ENCODE measurements at regions not wholly inside any gene's neighbourhood (a gene's known extent, or its start where the extent isn't known, plus 50 kb on each side); places are given as distances from the start of the nearest gene placed in this dataset.
"Not testable (repeated sequence)": the region's sequence is repeated elsewhere in the genome, so short reads cannot be mapped to it uniquely, and the experiment has no call there.

GRCh38 chr1:74857676-74858075, 124.7 kb downstream of the TYW3 start:
- DNase-seq (no peak), ATAC-seq (no peak)
- H3K4me1 ChIP-seq, result no peaks in the 10 kb centered on the region
- WGBS, 4 donors, result 82 to 88% (median 84%) methylated on average over 6 of the region's 6 CpGs
- no peak overlapping the region for H3K27ac ChIP-seq
- H3K4me3 ChIP-seq, result no peak overlapping the region
- no peak for TF ChIP-seq CTCF (IDR thresholded peaks at IDR 0.05)
- TF ChIP-seq POLR2A (IDR thresholded peaks at IDR 0.05), result no peak
- intact Hi-C loops (cut with DNase I), result loop anchor here in 1 of 10 donors (10.0 kb wide), 1 partner anchor 57 kb away; no protein-coding TSS in a partner anchor
- no peaks in the 10 kb centered on the region for H3K36me3 ChIP-seq
- H3K27me3 ChIP-seq, result no peaks in the 10 kb centered on the region
- H3K9me3 ChIP-seq, result peaks cover 0 to 7% (median 0%) of the 10 kb centered on the region in 12 donors

- no peaks in the 10 kb centered on the region for H3K4me1 ChIP-seq
- ATAC-seq (no peak), DNase-seq (no peak)
- no peaks in the 10 kb centered on the region for H3K36me3 ChIP-seq
- TF ChIP-seq CTCF (IDR thresholded peaks at IDR 0.05), result no peak
- no peaks in the 10 kb centered on the region for H3K27me3 ChIP-seq
- H3K9me3 ChIP-seq, result peaks cover 0 to 11% (median 0%) of the 10 kb centered on the region in 12 donors
- 81 to 89% (median 85%) methylated on average over 5 of the region's 5 CpGs for WGBS, 4 donors
- H3K4me3 ChIP-seq, result no peak overlapping the region
- no peak overlapping the region for H3K27ac ChIP-seq
- intact Hi-C loops (cut with DNase I), result loop anchor here in 1 of 10 donors (10.0 kb wide), 1 partner anchor 57 kb away; no protein-coding TSS in a partner anchor
These were observed 125.2 kb downstream of the TYW3 start for GRCh38 chr1:74858136-74858535.

GRCh38 chr1:74861867-74862266, 128.9 kb downstream of the TYW3 start:
- 57 to 89% (median 73%) methylated on average over 1 of the region's 1 CpG for WGBS, 4 donors
- no peaks in the 10 kb centered on the region for H3K27me3 ChIP-seq
- ATAC-seq (peak in 1 of 4 donors; percentile 20), DNase-seq (no peak)
- no peaks in the 10 kb centered on the region for H3K36me3 ChIP-seq
- H3K27ac ChIP-seq, result no peak overlapping the region
- H3K4me3 ChIP-seq, result no peak overlapping the region
- intact Hi-C loops (cut with DNase I), result no loop called here
- peaks cover 0 to 36% (median 10%) of the 10 kb centered on the region in 12 donors for H3K9me3 ChIP-seq
- no peaks in the 10 kb centered on the region for H3K4me1 ChIP-seq
- TF ChIP-seq CTCF (IDR thresholded peaks at IDR 0.05) (no peak), POLR2A (IDR thresholded peaks at IDR 0.05) (no peak)

- Histone ChIP-seq H3K4me1 (no peaks in the 10 kb centered on the region), H3K27me3 (no peaks in the 10 kb centered on the region), H3K9me3 (peaks cover 0 to 53% (median 19%) of the 10 kb centered on the region in 12 donors), H3K36me3 (no peaks in the 10 kb centered on the region), H3K27ac (no peak overlapping the region), H3K4me3 (no peak overlapping the region)
- DNase-seq, result peak in 1 of 5 donors; percentile 33
- TF ChIP-seq CTCF (IDR thresholded peaks at IDR 0.05), result no peak
- TF ChIP-seq POLR2A (IDR thresholded peaks at IDR 0.05), result no peak
- 23 to 73% (median 54%) methylated on average over 1 of the region's 1 CpG for WGBS, 4 donors
- no peak for ATAC-seq
- intact Hi-C loops (cut with DNase I), result no loop called here
These were observed 136.8 kb downstream of the TYW3 start for GRCh38 chr1:74869702-74870101.

GRCh38 chr1:74877366-74877765, 144.4 kb downstream of the TYW3 start:
- WGBS, 4 donors, result 82 to 92% (median 84%) methylated on average over 14 of the region's 14 CpGs
- H3K36me3 ChIP-seq, result not testable (repeated sequence)
- peak in 1 of 5 donors; percentile 31 for DNase-seq

More at GRCh38 chr1:74877366-74877765, 144.4 kb downstream of the TYW3 start:
- intact Hi-C loops (cut with DNase I); H3K4me3 ChIP-seq; H3K27me3 ChIP-seq; H3K4me1 ChIP-seq; ATAC-seq; H3K27ac ChIP-seq: not testable (repeated sequence)
- H3K9me3 ChIP-seq, result peaks cover 0 to 11% (median 0%) of the 10 kb centered on the region in 12 donors
